Brain microvascular endothelial cell (primary cell): ENCODE measurements at regions not wholly inside any gene's neighbourhood (a gene's known extent, or its start where the extent isn't known, plus 50 kb on each side); places are given as distances from the start of the nearest gene placed in this dataset.

Experiments
- DNase-seq: peaks from one replicate; pipeline ENCODE4 v3.0.0-alpha.2; 2020
- H3K27ac ChIP-seq: fragments of 250-450 bp; sonication (Bioruptor Pico); 2 replicates; pipeline ENCODE4 v1.5.1; 2020; ENCODE audit warnings: mild to moderate bottlenecking, moderate library complexity
- H3K27me3 ChIP-seq: fragments of 250-450 bp; sonication (Bioruptor Pico); replicated peaks from 2 replicates; pipeline ENCODE4 v1.5.1; 2020; ENCODE audit warnings: mild to moderate bottlenecking
- H3K36me3 ChIP-seq: fragments of 250-450 bp; sonication (Bioruptor Pico); replicated peaks from 2 replicates; pipeline ENCODE4 v1.5.1; 2020; ENCODE audit warnings: mild to moderate bottlenecking
- H3K4me3 ChIP-seq: 2 replicates; pipeline ENCODE4 v1.5.1; 2011; ENCODE audit warnings: low read depth, mild to moderate bottlenecking, control low read depth, low read length, moderate library complexity
- CTCF ChIP-seq: IDR thresholded peaks from 2 replicates; pipeline ENCODE4 v1.5.1; 2011; ENCODE audit warnings: low read depth, mild to moderate bottlenecking, moderate library complexity, low read length, control low read depth, inconsistent platforms; ENCODE audit errors: missing control alignments
- in situ Hi-C: cut with HindIII; loops from 2 replicates; pipeline ENCODE4 v1.10.0; 2017; ENCODE audit warnings: low sequenced_read_pairs, low pct_ligation_motif_present

- Histone ChIP-seq H3K36me3 (no peaks in the 10 kb centered on the region), H3K4me3 (no peak overlapping the region), H3K27ac (no peak overlapping the region), H3K27me3 (no peaks in the 10 kb centered on the region)
- in situ Hi-C loops, result no loop called here
- DNase-seq, result no peak
- no peak for TF ChIP-seq CTCF
Measured at GRCh38 chr6:77535172-77535571, 71.9 kb upstream of the HTR1B start.

- in situ Hi-C loops, result no loop called here
- no peak for TF ChIP-seq CTCF
- Histone ChIP-seq H3K36me3 (no peaks in the 10 kb centered on the region), H3K27me3 (no peaks in the 10 kb centered on the region), H3K27ac (no peak overlapping the region), H3K4me3 (no peak overlapping the region)
- DNase-seq, result no peak
Measured at GRCh38 chr6:77536701-77537100, 73.4 kb upstream of the HTR1B start.

GRCh38 chr6:77543601-77544000 lies 80.3 kb upstream of the HTR1B start:
- no peaks in the 10 kb centered on the region for H3K27me3 ChIP-seq
- no peak for TF ChIP-seq CTCF
- H3K27ac ChIP-seq, result no peak overlapping the region
- in situ Hi-C loops, result no loop called here
- DNase-seq, result no peak
- no peak overlapping the region for H3K4me3 ChIP-seq
- H3K36me3 ChIP-seq, result no peaks in the 10 kb centered on the region

GRCh38 chr6:77548190-77548589 lies 84.9 kb upstream of the HTR1B start:
- DNase-seq, result no peak
- no peak for TF ChIP-seq CTCF
- H3K4me3 ChIP-seq, result no peak overlapping the region
- no peaks in the 10 kb centered on the region for H3K27me3 ChIP-seq
- in situ Hi-C loops, result no loop called here
- H3K36me3 ChIP-seq, result no peaks in the 10 kb centered on the region
- no peak overlapping the region for H3K27ac ChIP-seq

GRCh38 chr6:77548662-77549366 lies 85.5 kb upstream of the HTR1B start:
- in situ Hi-C loops, result no loop called here
- no peak for TF ChIP-seq CTCF

GRCh38 chr6:77551135-77551534 lies 87.8 kb upstream of the HTR1B start:
- DNase-seq, result no peak
- Histone ChIP-seq H3K4me3 (no peak overlapping the region), H3K27me3 (no peaks in the 10 kb centered on the region), H3K27ac (no peak overlapping the region), H3K36me3 (no peaks in the 10 kb centered on the region)
- in situ Hi-C loops, result no loop called here
- TF ChIP-seq CTCF, result no peak

More at GRCh38 chr6:77548662-77549366, 85.5 kb upstream of the HTR1B start:
- Histone ChIP-seq H3K27ac (no peak overlapping the region), H3K36me3 (no peaks in the 10 kb centered on the region), H3K4me3 (no peak overlapping the region), H3K27me3 (no peaks in the 10 kb centered on the region)
- no peak for DNase-seq
